ENCODE measurements at regions not wholly inside any gene's neighbourhood (a gene's known extent, or its start where the extent isn't known, plus 50 kb on each side); places are given as distances from the start of the nearest gene placed in this dataset.

DNA sequence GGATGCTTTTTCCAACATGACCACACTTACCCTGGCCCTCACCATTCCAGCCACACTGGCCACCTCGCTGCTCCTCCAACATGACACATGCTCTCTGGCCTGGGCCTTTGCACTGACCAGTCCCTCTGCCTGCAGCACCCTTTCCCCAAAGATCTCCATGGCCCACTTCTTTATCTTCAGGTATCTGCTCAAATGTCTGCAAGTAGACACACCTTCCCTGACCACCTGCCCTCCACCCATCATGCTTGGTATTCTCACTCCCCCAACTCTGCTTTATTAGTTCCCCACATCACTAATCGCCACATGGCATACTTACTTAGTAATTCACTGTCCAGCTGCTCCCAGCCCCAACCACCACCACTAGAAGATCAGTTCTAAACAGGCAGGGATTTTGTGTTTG is 214.2 kb downstream of the BCL11A start:
- no peaks in the 10 kb centered on the region for H3K4me1 ChIP-seq (ENCODE audit: insufficient read depth, insufficient read length)
- no peak for TF ChIP-seq SUZ12 (IDR thresholded peaks at IDR 0.05; ENCODE audit: extremely low read depth, insufficient read depth, insufficient read length)
- TF ChIP-seq YY1 (IDR thresholded peaks at IDR 0.05; ENCODE audit: insufficient read depth, insufficient read length): no peak
- TF ChIP-seq ZNF274 (IDR thresholded peaks at IDR 0.05; ENCODE audit: low read depth, low read length): no peak
- no peaks in the 10 kb centered on the region for H3K27me3 ChIP-seq (ENCODE audit: insufficient read depth, insufficient read length)
- H3K36me3 ChIP-seq (ENCODE audit: insufficient read depth, insufficient read length, low read length): no peaks in the 10 kb centered on the region
- H3K4me3 ChIP-seq (ENCODE audit: insufficient read length, low read depth): no peak overlapping the region
- H3K9me3 ChIP-seq (ENCODE audit: insufficient read depth, low read length): no peaks in the 10 kb centered on the region
- no peak overlapping the region for H3K9ac ChIP-seq (ENCODE audit: insufficient read length, low read depth)
- no peak for DNase-seq (ENCODE audit: low read depth, low spot score)

DNA sequence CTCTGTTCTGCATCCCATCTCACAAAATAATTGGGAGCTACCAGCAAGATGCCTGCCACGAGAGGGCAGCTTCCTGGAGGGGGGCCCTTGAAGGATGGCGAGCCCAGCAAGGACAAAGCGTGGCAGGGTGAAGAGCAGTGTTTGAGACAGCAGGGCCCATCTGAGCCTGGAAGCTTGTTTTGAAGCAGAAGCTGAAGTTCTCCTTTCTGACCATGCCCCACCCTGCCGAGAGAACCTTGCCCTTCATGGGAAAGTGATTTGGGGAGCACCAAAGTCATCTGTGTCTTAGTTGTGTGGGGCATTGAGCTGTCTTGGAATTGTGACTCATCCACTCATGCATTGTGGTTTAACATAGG is 216.3 kb downstream of the BCL11A start:
- Histone ChIP-seq H3K36me3 (ENCODE audit: insufficient read depth, insufficient read length, low read length) (no peaks in the 10 kb centered on the region), H3K4me3 (ENCODE audit: insufficient read length, low read depth) (no peak overlapping the region), H3K9me3 (ENCODE audit: insufficient read depth, low read length) (no peaks in the 10 kb centered on the region), H3K9ac (ENCODE audit: insufficient read length, low read depth) (no peak overlapping the region), H3K27me3 (ENCODE audit: insufficient read depth, insufficient read length) (no peaks in the 10 kb centered on the region), H3K4me1 (ENCODE audit: insufficient read depth, insufficient read length) (no peaks in the 10 kb centered on the region)
- no peak for TF ChIP-seq SUZ12 (IDR thresholded peaks at IDR 0.05; ENCODE audit: extremely low read depth, insufficient read depth, insufficient read length)
- no peak for TF ChIP-seq ZNF274 (IDR thresholded peaks at IDR 0.05; ENCODE audit: low read depth, low read length)
- no peak for TF ChIP-seq YY1 (IDR thresholded peaks at IDR 0.05; ENCODE audit: insufficient read depth, insufficient read length)
- DNase-seq (ENCODE audit: low read depth, low spot score): no peak

DNA sequence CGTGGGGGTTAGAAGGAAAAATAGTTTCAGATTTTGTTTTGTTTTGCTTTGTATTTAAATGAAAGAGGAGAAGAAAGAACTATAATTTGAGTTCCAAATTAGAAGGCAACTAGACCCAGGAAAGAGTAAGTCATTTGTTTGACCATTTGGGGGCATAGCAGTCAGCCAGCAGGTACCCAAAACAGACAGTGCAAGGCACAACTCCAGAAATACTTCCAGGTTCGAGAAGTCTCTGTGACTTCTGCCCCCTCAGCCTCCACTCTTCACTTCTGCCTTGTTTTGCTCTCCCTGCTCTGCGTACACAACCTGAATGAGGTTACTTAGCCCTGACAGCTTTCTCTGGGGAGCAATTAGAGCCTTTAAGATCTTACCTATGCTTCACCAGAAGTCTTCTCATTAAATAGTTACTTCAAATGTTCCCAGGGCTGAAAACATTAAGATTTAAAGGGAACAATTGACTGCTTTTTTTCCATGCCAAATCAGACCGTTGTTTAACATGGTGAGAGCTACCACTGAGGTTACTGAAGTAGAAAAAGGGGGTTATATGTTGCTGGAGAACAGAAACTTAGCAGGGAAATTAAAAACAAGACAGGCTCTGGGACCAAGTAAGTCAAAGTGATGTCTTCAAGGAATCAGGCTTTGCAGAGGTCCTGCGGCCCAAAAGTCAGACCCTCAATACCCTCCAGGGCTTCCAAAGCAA is 216.9 kb downstream of the BCL11A start:
- no peak for TF ChIP-seq SUZ12 (IDR thresholded peaks at IDR 0.05; ENCODE audit: extremely low read depth, insufficient read depth, insufficient read length)
- TF ChIP-seq ZNF274 (IDR thresholded peaks at IDR 0.05; ENCODE audit: low read depth, low read length): no peak
- TF ChIP-seq YY1 (IDR thresholded peaks at IDR 0.05; ENCODE audit: insufficient read depth, insufficient read length): no peak
- Histone ChIP-seq H3K4me3 (ENCODE audit: insufficient read length, low read depth) (no peak overlapping the region), H3K36me3 (ENCODE audit: insufficient read depth, insufficient read length, low read length) (no peaks in the 10 kb centered on the region), H3K27me3 (ENCODE audit: insufficient read depth, insufficient read length) (no peaks in the 10 kb centered on the region), H3K9me3 (ENCODE audit: insufficient read depth, low read length) (no peaks in the 10 kb centered on the region), H3K4me1 (ENCODE audit: insufficient read depth, insufficient read length) (no peaks in the 10 kb centered on the region), H3K9ac (ENCODE audit: insufficient read length, low read depth) (no peak overlapping the region)
- no peak for DNase-seq (ENCODE audit: low read depth, low spot score)

DNA sequence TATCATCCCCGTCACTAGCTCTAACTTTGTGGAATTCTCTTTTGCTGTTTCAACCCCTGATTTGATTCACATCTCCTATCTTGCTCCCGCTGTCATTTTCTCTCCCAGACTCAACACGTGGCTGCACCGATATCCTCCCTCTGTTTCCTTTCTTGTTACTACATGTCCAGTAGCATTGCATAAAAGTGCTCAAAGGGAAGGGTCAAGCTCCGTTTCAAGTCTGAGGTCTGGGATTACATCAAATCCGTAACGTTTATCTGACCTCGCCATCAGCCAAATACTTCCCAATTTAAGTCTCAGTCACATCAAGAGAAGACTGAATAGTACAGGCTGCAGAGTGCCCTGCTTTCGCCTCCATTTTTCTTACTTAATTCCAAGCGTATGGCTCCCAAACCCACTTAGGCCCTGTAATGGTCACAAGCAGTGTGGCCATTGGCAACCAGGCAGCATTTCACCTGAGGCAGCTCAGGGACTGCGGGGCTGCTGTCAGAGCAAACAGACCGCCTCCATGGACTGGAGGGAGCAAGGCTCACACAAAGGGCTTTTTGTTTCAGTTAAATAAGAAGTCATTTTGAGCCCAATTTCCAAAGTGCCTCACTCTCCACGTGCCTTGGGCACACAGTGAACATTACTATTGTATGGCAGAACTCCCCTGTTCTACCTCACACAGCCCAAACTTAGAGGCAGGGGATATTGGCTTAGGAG is 217.8 kb downstream of the BCL11A start:
- H3K27me3 ChIP-seq (ENCODE audit: insufficient read depth, insufficient read length): no peaks in the 10 kb centered on the region
- no peak overlapping the region for H3K4me3 ChIP-seq (ENCODE audit: insufficient read length, low read depth)
- no peaks in the 10 kb centered on the region for H3K9me3 ChIP-seq (ENCODE audit: insufficient read depth, low read length)
- no peaks in the 10 kb centered on the region for H3K36me3 ChIP-seq (ENCODE audit: insufficient read depth, insufficient read length, low read length)
- no peaks in the 10 kb centered on the region for H3K4me1 ChIP-seq (ENCODE audit: insufficient read depth, insufficient read length)
- TF ChIP-seq SUZ12 (IDR thresholded peaks at IDR 0.05; ENCODE audit: extremely low read depth, insufficient read depth, insufficient read length) (no peak), YY1 (IDR thresholded peaks at IDR 0.05; ENCODE audit: insufficient read depth, insufficient read length) (no peak), ZNF274 (IDR thresholded peaks at IDR 0.05; ENCODE audit: low read depth, low read length) (no peak)
- no peak overlapping the region for H3K9ac ChIP-seq (ENCODE audit: insufficient read length, low read depth)
- no peak for DNase-seq (ENCODE audit: low read depth, low spot score)

DNA sequence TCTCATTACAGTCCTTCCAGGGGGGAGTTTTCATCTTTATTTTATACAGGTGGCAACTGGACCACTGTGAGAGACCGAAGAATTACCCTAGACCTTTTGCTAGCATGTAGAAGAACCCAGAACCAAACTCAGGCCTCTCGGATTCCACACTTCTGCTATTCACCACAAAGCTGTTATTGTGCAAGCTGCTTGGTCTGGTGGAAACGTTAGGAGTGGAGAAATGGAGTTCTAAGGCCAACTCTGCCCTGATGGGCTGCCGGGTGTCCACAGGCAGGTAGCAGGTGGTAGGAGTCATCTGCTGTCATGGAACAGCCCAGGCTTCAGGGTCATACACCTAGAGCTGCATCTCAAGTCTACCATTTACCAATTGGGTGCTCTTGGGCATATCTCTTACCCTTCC is 218.8 kb downstream of the BCL11A start:
- Histone ChIP-seq H3K27me3 (ENCODE audit: insufficient read depth, insufficient read length) (no peaks in the 10 kb centered on the region), H3K36me3 (ENCODE audit: insufficient read depth, insufficient read length, low read length) (no peaks in the 10 kb centered on the region), H3K9me3 (ENCODE audit: insufficient read depth, low read length) (no peaks in the 10 kb centered on the region), H3K4me3 (ENCODE audit: insufficient read length, low read depth) (no peak overlapping the region), H3K4me1 (ENCODE audit: insufficient read depth, insufficient read length) (no peaks in the 10 kb centered on the region), H3K9ac (ENCODE audit: insufficient read length, low read depth) (no peak overlapping the region)
- no peak for TF ChIP-seq SUZ12 (IDR thresholded peaks at IDR 0.05; ENCODE audit: extremely low read depth, insufficient read depth, insufficient read length)
- TF ChIP-seq ZNF274 (IDR thresholded peaks at IDR 0.05; ENCODE audit: low read depth, low read length): no peak
- no peak for TF ChIP-seq YY1 (IDR thresholded peaks at IDR 0.05; ENCODE audit: insufficient read depth, insufficient read length)
- DNase-seq (ENCODE audit: low read depth, low spot score): no peak

DNA sequence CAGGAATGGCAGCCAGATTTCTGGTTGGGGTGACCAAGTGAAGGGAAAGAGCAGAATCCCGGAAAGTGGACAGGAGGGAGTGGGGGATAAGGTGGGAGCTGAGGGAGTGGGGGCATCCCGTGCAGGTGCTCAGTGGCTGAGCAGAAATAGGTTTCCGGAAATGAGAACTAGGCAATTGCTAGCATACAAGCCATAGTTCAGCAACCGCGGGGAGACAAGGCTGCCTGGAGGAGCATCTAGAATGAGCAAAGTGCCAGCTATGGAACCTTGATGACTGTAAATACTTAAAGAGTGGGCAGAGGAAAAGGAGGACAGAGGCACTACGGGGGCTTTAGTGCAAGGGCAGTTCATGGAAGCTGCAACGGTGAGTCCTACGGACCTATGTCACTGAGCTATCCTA is 220.2 kb downstream of the BCL11A start:
- Histone ChIP-seq H3K4me1 (ENCODE audit: insufficient read depth, insufficient read length) (no peaks in the 10 kb centered on the region), H3K36me3 (ENCODE audit: insufficient read depth, insufficient read length, low read length) (no peaks in the 10 kb centered on the region), H3K9ac (ENCODE audit: insufficient read length, low read depth) (no peak overlapping the region), H3K9me3 (ENCODE audit: insufficient read depth, low read length) (no peaks in the 10 kb centered on the region), H3K4me3 (ENCODE audit: insufficient read length, low read depth) (no peak overlapping the region), H3K27me3 (ENCODE audit: insufficient read depth, insufficient read length) (no peaks in the 10 kb centered on the region)
- no peak for TF ChIP-seq SUZ12 (IDR thresholded peaks at IDR 0.05; ENCODE audit: extremely low read depth, insufficient read depth, insufficient read length)
- TF ChIP-seq YY1 (IDR thresholded peaks at IDR 0.05; ENCODE audit: insufficient read depth, insufficient read length): no peak
- no peak for TF ChIP-seq ZNF274 (IDR thresholded peaks at IDR 0.05; ENCODE audit: low read depth, low read length)
- DNase-seq (ENCODE audit: low read depth, low spot score): no peak

DNA sequence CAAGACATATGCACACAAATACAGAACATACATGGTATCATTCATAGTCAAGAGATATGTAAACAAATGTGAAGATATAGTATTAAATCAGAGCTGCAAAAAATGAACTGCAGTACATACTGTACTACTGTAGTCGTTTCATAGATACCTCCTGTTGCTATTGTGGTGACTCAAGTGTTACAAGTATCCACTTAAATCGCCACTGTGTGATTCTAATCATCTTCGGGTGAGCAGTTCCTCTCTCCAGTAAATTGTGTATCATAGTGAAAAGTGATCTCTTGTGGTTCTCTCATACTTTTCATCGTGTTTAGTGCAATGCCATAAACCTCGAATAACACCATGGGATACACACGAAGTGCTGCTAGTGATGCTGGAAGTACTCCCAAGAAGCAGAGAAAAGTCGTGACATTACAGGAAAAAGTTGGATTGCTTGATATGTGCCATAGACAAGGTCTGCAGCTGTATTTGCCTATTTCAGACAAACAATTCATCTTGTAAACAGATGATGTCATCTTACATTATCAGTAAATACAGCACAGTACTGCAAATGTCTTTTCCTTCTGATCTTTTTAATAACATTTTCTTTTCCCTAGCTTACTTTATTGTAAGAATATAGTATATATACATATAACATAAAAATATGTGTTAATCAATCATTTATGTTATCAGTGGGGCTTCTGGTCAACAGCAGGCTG is 222.2 kb downstream of the BCL11A start:
- no peaks in the 10 kb centered on the region for H3K4me1 ChIP-seq (ENCODE audit: insufficient read depth, insufficient read length)
- no peaks in the 10 kb centered on the region for H3K9me3 ChIP-seq (ENCODE audit: insufficient read depth, low read length)
- H3K36me3 ChIP-seq (ENCODE audit: insufficient read depth, insufficient read length, low read length): no peaks in the 10 kb centered on the region
- no peak overlapping the region for H3K9ac ChIP-seq (ENCODE audit: insufficient read length, low read depth)
- TF ChIP-seq YY1 (IDR thresholded peaks at IDR 0.05; ENCODE audit: insufficient read depth, insufficient read length) (no peak), SUZ12 (IDR thresholded peaks at IDR 0.05; ENCODE audit: extremely low read depth, insufficient read depth, insufficient read length) (no peak), ZNF274 (IDR thresholded peaks at IDR 0.05; ENCODE audit: low read depth, low read length) (no peak)
- H3K4me3 ChIP-seq (ENCODE audit: insufficient read length, low read depth): no peak overlapping the region
- no peak for DNase-seq (ENCODE audit: low read depth, low spot score)
- no peaks in the 10 kb centered on the region for H3K27me3 ChIP-seq (ENCODE audit: insufficient read depth, insufficient read length)
